Inflammatory macrophage (primary cell): ENCODE measurements at regions not wholly inside any gene's neighbourhood (a gene's known extent, or its start where the extent isn't known, plus 50 kb on each side); places are given as distances from the start of the nearest gene placed in this dataset.
"Not testable (repeated sequence)": the region's sequence is repeated elsewhere in the genome, so short reads cannot be mapped to it uniquely, and the experiment has no call there.

ENCODE experiments used
- DNase-seq, 2 donors: peaks; one replicate each; pipeline ENCODE4 v3.0.0-alpha.2; 2020 to 2022

DNA sequence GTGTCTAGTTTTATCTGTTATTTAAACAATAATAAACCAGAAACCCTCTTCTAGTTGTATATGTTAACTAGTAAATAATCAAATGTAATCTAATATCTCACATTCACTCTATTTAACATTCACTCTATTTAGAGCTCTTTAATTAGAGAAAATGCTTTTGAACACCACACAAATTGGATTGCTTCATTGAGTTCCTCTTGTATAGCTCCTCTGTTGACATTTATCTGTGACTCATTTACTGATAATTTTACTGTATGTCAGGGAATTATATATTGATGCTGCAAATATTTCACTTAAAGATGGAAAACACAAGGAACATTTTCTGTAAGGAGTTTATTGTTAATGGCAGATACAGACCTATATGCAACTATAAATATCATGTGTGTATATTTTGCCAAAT is 594.6 kb downstream of the COL12A1 start:
- DNase-seq, result no peak

DNA sequence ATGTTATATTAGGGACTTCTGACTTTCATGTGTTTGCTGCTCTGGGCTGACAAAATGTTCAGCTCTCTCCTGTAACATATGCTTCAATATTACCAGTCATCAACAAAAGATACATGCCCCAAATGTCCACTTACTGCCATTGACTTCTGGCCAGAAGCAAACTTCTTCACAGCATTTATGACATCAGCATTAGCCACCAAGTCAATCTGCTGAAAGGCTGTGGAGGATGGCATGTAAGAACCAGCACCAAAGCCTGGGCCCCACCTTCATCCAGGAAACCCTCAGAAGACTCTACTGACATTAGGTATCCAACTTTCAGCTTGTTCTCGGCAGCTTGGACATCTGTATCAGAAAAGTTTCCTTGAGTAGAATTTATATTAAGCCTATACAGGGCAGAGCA is 595.5 kb downstream of the COL12A1 start:
- DNase-seq, result no peak

DNA sequence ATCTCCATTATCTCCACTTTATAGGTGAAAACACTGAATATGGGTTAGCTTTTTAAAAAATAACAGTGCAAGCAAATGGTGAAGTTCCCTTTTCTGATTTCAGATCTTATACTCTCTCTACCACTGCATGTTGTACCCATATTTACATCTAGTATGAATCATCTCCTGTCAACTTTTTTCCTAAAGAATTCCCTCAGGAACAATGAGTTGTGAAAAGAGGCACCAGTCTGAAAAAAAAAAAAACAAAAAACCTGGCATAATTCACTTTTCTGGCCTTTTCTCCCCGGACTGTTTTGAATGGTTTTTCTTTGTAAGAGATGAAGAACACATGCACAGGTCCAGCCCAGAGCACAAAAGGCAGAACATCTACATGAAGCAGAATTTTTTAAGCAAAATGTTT is 596.0 kb downstream of the COL12A1 start:
- no peak for DNase-seq

DNA sequence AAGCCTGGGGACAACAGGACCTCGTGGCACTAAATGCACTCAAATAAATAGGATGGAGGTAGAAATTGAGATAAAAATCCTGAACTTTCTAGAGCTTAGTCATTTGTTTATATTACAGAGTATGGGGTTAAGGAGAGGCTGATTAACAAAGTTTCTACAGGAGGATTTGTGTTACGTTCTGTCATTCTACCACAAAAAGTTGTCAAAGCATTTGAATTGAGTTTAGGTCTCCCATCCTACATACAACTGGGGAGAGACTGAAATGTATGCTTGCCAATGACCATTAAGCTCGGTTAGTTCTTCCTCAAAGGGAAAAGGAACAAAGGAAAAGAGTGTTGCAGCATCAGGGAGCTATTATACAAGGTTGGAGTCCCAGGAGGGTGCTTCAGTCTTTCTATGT is 597.9 kb downstream of the COL12A1 start:
- peak in 1 of 2 donors; percentile 13 for DNase-seq

DNA sequence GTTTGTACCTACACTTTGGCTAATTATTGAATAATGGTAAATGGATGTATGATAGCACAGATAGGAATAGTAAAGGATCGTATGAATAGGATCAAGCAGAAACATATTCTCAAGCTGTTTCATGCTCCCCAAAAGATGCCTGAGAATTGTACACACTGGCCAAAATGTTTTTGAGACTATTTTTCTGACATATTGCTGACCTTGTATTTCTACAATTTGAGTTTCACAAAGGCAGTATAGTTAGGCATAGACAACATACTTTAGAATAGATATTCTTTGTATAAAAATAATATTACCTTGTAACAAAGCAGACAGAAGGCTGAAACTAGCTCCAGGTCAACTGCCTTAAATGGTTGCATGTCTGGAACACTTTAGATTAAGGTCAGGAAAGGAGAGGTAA is 598.4 kb downstream of the COL12A1 start:
- DNase-seq, result no peak

DNA sequence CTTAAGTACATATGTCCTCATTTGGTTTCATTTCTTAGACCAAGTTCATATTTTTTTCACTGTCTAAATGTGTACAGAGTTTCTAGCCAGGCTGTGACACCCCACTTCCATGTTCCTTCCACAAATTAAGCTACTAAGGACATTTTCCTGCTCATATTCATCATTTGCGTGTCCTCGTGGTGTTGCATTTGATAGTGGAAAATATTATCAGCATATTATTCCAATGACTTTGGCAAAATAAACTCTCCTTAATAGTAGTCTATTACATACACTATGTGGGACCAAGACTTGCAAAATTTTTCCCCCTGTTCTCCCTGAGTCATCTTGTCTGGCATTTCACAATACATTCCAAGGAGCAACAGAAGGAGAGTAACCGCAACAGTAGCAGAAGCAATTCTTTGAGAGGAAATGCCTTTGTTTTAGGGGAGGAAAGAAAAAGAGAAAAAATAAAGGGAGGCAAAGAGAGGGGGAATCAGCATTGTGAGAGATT is 599.2 kb downstream of the COL12A1 start:
- peak; percentile 45 to 53 for DNase-seq

DNA sequence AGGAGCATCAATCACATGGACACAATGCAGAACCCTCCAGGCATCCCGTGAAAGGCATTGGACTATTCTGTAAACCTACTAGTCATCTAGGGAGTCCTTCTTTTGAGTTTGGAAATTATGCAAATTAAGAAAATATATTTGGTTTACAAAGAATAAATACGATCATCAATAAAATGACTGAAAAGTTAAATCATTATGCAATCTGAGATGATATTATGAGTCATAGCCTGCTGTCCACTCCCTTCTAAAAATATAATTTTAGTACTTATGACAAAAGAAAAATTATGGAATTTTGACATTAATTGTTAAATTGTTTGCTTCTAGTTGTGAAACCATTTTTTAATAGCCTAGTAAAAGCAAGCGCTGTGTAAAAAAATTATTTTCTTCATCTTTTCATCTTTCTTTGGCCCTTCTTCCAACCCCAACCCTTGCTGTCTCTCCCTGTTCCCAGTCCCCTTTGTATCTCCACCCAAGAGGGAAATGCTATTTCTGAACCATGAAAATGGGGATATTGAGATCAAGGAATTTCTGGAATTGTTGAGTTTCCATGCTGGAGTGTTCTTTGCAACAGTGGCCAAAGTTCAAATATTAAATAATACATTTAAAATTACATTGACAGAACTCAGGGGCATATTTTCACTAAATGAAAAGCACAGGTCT is 599.8 kb downstream of the COL12A1 start:
- DNase-seq, result no peak

DNA sequence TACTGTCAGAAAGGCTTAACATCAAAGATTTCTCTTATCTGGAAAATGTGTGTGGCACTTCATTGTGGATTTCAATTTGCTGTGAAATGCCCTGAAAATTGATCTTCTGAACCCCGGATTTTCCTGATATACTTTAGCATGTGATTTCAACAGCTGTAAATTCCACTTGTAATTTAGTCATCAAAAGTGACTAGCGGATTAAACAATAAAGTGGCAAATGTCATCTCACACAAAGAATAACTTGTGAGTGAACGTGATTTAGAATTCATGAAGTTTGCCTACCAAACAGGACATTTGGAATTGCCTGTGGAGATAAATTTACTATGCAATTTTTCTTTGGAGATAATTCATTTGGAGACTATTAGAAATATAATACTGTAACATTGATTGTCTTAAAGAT is 601.6 kb downstream of the COL12A1 start:
- DNase-seq, result no peak

DNA sequence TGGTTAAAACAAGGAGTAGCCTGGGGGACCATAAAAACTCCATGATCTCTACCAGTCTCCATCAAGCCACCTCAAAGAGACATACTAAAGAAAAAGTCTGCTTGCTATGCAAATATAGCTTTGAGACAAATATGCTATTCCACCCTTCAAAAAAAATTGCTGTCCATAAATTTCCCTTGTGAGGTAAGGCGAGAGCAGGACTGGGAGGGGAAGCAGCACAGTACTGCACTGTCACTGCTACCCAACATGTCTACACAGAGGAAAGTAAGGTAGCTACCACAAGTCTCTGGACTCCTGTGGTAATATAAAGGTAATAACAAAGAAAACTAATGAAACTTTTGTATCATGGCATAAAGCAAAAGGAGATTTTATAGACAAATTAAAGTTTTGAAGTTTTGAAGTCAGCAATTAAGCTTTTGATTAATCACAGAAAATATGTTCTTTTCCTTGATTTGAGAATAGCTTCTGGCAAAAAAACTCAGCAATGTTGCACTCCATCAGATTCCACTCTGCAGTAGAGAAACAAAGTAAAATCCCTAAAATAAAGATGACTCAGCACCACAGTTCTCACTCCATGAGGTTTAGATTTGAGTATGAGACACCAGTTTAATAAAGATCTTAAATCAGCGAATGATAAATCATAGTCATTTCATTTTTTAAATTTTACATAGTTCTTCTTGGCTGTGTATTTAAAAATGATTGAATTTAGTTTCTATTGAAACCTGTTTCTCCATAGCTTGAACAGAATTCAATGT is 602.4 kb downstream of the COL12A1 start:
- DNase-seq, result no peak

DNA sequence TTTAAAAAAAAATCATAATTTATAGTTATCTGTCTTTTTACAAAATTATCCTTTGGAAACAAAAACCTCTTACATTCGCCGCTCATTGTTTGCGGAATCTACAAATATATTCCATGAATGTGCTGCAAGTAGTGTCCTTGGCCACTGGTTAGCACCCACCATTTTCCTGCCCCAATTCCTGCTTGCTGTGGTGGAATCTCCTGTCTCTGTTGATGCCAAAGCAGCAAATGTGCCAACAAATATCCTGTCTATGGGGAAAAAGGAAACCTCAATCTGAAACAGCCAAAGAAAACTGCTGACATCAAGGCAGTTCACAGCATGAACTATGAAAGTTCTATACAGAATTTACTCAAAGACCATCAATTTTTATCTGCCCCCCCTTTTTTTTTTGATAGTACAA is 603.6 kb downstream of the COL12A1 start:
- no peak for DNase-seq

DNA sequence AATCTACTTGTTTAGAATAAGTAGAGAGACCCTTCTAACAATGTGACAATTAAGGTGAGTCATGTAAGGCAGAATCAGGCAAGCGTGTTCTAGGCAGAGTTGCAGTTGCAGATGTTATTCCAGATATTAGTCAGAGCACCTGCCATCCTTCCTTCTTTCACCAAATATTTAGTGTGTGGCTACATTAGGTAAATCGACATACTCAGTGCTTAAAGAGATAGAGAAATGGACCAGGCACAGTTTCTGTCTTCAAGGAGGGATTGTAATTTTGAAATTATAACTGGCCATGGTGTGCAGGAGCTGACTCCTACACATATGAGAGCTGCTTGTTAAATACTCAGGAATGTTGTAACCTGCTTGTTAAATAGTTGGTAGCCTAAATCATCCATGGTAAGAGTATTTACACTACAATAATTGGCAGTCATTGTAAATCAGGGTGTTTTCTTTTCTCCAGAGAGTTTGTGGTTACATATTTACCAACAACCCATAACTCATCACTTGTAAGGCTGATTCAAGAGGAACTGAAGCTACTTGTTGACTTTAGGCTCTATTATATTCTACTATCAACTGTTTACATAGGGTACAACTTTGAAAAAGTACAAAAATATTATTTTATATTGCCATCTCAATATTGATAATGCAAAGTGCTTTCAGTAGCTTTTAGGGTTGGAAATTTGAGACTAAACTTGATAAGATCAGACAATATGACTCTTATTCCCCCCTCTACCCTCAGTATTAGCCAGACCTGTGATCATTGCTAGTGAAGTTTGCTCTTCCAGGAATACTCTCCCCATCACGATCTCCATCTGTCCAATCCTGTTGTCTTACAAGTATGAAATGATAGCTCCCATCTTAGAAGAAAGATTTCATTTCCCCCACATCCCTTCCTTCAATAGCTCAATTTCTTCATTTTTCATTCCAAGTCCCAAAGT is 607.1 kb downstream of the COL12A1 start:
- DNase-seq, result no peak

DNA sequence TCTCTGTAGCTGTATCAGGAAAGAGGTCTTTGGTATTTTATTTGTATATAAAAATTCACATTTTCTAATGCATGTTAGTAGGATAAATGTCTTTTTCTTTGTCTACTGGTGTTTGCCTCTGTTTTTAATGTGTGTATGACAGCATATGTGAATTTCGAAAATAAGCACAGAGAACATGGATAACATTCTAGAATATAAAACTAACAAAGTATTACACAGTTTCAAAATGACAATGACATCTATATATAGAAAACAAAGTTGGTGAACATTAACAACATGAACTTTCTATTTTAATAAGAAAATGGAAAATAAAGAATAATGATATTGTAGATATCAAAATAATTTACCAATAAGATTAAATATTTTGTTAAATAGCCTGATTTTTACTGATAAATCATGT is 608.0 kb downstream of the COL12A1 start:
- DNase-seq, result no peak

DNA sequence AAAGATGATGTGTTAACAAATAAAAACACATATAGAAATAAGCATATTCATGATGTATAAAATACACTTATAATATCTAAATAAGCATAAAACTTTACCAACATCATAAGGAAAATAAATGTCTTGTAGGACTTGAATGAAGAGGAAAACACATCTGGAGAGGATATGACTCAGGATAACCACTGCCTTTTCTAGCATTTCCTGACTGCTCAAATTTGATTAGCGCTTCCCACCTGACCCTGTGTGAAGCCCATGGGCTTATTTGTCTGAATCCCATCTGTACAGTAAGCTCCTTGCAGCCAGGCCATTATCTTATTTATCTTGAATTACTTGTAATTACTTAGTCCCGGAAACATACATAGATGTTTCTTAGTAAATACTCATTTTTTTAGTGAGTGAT is 608.6 kb downstream of the COL12A1 start:
- no peak for DNase-seq

DNA sequence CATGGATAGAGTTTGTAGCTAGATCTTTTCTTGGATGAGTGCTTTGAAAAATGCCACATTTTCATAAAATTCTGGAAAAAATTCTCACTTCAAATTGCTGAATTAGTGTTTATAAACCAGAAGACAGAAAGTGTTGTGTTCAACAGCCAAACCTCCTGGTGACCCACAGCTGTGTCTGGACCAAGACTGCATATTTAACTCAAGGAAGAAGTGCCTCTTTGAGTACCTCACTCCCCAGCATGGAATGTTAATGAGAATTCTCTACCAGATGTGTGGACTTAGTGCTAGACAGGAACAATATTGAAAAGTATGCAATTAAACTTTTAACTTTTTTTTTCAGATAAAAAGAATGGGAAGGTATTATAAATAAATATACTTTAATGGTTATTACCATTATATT is 609.3 kb downstream of the COL12A1 start:
- DNase-seq, result no peak

DNA sequence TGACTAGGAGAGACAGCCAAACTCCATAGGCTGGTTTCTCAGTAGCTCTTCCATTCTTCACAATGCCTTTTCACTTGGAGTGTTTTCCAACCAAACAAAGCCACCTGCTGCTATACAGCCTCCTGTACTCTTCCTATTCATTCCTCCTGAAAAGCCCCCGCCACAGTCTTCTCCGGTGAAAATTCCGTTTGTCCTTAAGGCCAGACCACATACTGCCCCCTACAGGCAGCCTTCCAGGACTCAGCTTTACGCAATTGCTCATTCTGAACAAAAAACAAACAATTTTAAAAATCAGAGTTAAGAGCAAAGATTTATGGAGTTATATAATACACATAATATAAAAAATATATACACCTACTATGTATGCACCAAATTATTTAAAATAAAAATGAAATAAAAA is 611.5 kb downstream of the COL12A1 start:
- DNase-seq, result not testable (repeated sequence)

DNA sequence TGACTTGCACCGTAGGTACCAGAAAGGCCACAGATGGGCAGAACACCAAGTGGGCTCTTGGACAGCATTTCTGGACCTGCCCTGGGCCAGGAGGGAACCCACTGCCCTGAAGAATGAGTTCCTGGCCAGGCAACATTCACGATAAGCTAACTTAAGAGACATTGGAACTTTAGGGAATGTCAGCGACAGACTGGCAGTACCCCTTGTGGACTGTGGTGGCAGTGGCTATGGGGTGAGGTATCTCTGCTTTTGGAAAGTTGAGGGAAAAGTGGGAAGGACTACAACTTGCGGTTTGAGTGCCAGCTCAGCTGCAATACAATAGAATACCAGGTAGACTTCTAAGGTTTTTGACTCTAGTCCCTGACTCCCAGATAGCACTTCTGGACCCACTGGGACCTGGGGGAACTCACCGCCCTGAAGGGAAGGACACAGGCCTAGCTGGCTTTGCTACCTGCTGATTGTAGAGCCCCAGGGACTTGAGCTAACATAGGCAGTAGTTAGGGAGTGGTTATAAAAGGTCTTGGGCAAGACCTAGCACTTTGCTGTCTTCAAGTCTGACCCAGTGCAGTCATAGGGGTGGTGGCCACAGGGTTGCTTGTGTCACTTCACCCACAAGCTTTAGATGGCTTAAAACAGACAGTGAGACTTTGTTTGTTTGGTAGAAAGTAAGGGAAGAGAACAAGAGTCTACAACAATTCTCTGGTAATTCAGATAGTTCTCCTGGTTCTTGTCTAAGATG is 617.6 kb downstream of the COL12A1 start:
- no peak for DNase-seq

DNA sequence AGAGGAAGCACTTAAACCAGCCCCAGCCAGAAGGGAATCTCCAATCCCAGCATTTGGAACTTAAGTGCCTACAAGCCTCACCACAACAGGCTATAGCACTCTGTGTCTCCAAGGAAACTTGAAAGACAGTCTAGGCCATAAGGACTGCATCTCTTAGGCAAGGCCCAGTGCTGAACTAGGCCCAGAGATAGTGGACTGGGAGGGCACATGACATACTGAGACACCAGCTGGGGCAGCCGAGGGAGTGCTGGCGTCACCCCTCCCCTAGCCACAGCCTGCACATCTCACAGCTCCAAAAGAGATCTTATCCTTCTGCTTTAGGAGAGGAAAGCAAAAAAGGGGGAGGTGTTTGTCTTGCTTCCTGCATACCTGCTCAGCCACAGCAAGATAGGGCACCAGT is 618.5 kb downstream of the COL12A1 start:
- no peak for DNase-seq

DNA sequence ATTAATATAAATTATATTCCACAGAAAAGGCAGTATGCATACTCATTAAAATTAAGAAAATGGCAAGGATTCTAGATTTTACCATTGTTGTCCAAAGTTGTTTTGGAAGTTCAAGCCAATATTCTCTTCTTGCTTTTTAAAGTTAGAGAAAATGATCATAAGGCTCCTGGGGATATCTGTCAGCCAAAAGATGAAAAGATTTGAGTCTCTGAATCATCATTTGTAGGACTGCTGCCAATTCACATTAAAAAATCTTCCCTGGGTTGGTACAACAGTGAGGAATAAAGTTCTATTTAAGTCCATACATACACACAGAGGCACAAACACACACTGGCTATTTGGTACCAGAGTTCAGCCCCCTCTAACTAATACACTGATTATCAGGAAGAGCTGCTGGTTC is 620.1 kb downstream of the COL12A1 start:
- DNase-seq, result no peak

DNA sequence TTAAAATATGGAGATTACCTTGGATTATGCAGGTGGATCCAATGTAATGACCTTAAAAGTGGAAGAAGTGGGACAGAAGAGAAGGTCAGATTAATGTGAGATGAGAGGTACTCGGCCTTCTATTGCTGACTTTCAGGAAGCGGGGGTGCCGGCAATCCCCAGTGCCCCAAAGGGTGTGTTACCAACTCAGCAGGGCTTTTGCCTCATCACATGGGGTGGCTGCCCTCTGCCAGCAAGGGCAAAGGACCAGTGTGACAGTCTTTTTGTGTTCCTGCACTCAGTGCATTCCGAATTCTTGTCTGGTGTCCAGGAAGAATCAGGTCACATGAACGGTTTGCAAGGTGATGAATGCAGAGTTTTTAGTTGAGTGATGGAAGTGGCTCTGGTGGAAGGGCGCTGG is 624.2 kb downstream of the COL12A1 start:
- DNase-seq, result no peak

DNA sequence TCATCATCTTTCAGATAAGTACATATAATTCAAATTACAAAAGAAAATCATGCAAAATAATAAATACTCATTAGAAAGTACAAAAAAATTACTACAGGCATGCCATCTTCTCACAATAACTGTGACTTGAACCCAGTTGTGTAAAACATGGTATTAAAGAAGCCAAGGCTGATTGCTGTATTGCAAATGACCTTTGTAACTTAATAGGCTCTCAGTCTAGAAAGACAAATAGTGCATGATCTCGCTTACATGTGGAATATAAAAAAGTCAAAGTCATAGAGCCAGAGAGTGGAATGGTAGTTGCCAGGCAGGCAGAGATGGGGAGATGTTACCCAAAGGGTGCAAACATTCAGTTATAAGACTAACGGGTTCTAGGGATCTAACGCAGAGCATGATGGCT is 626.1 kb downstream of the COL12A1 start:
- no peak for DNase-seq

DNA sequence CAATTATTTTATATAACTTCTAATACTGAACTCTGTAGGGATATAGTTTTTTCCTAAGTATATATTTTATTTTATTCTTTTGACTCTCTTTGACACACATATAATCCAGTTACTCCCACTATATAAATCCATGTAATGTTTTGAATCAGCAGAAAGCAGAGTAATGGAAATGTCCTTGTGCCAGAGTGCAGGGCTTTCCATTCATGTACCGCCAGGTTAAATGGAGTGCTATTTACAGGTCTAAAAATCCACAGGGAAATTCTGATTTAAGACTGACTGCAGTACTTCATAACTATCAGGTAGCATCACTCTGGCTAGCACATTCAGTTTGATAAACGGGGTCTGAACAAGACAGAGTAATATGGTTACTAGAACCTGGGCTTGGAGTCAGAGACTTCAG is 626.8 kb downstream of the COL12A1 start:
- no peak for DNase-seq

DNA sequence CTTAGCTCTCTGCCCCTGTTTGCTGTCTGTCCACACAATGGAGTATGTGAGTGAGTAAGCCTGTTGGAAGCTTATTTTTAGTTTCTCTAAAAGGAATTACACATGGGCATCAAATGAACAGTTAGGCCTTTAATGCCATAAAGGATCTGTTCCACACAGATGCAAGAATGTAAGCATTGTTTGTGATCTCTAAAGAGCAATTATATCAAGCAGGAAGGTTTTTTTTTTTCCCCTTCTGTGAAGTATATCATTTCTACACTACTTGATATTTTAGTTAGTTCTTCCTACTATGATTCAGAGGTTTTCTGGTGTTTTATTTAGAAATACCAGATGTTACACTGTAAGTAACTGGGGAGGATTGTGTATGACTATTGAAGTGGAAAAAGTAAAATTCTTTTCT is 627.5 kb downstream of the COL12A1 start:
- no peak for DNase-seq

DNA sequence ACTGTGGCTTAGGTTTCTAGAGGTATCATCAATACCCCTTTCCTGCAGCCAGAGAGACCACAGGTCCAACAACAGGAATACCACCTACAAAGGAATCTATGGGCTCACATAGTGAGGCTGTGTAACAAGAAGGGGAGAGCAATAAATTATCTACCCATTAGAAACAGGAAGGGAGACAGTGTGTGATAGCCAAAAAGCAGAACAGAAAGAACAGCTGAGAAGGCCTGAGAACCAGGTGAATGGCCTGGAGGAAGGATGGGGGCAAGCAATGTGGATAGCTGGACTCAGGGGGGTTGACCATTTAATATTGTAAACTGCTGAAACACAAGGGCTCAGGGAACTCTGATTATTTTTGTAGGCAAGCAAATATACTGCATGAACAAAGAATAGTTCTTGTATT is 628.2 kb downstream of the COL12A1 start:
- DNase-seq, result no peak
